ENCODE measurements at regions not wholly inside any gene's neighbourhood (a gene's known extent, or its start where the extent isn't known, plus 50 kb on each side); places are given as distances from the start of the nearest gene placed in this dataset.

DNA sequence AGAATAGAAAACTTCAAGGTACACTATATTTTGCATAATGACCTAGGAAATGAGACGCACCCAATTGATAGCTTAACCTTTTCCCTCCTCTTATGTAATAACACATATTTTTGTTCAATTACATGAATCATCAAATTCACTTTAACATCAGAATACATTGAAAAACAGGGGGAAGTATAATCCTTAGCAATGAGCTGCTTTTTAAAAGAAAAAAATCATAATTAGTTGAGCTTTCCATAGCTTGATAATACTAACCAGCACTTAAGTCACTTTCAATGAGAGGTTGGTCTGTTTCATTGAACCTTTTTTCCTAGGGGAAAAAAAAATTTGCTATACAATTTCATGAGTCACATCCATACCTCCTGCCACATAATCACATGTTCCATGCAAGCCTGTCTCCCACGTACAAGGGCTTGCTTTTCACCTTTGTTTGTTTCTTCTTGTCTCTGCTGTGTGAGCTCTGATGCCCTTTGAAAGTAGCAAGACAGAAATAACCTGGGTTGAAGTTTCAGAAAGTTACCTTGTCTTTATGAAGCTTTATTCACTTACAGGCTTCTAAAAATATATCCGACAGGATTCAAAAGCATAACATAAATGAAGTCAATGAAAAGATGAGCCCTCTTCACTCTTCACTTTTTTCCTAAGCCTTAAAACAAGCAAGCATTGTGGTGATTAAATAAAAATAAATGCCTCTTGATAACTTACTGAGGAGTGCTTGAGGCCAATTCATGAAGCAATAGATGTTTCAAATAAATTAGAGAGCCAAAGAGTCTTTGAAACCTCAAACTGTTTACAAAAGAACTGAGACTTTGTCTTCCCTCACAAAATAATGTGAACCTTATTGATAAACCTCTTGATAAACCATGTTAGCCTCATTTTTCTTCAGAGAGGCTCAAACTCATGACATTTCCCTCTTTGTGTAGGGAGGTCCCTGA, 108.5 kb downstream of the FEM1C start:
- TF ChIP-seq, protein P1, sequence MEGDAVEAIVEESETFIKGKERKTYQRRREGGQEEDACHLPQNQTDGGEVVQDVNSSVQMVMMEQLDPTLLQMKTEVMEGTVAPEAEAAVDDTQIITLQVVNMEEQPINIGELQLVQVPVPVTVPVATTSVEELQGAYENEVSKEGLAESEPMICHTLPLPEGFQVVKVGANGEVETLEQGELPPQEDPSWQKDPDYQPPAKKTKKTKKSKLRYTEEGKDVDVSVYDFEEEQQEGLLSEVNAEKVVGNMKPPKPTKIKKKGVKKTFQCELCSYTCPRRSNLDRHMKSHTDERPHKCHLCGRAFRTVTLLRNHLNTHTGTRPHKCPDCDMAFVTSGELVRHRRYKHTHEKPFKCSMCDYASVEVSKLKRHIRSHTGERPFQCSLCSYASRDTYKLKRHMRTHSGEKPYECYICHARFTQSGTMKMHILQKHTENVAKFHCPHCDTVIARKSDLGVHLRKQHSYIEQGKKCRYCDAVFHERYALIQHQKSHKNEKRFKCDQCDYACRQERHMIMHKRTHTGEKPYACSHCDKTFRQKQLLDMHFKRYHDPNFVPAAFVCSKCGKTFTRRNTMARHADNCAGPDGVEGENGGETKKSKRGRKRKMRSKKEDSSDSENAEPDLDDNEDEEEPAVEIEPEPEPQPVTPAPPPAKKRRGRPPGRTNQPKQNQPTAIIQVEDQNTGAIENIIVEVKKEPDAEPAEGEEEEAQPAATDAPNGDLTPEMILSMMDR (IDR thresholded peaks at IDR 0.05; ENCODE audit: insufficient read depth, low read depth, low read length) = no peak
- TF ChIP-seq EZH2 (IDR thresholded peaks at IDR 0.05; ENCODE audit: insufficient read depth, low read length) = no peak
